Testis (tissue), 2 donors: ENCODE measurements at regions not wholly inside any gene's neighbourhood (a gene's known extent, or its start where the extent isn't known, plus 50 kb on each side); places are given as distances from the start of the nearest gene placed in this dataset.

Source experiments
- CTCF ChIP-seq, 3 experiments: fragments of 450-650 bp in 2 of 3; fragments of 200-600 bp in 1 of 3; sonication (generic) in 1 of 3; IDR thresholded peaks; one replicate each; pipeline ENCODE4 v1.5.1; 2016 to 2019; ENCODE audit warnings: antibody characterized with exemption in 3 of 3, mild to moderate bottlenecking in 2 of 3, moderate library complexity in 1 of 3
- POLR2A ChIP-seq: fragments of 450-650 bp; IDR thresholded peaks from one replicate; pipeline ENCODE4 v1.6.1; 2017; ENCODE audit warnings: antibody characterized with exemption, mild to moderate bottlenecking, moderate library complexity

- no peak for TF ChIP-seq CTCF (IDR thresholded peaks at IDR 0.05)
- TF ChIP-seq POLR2A = no peak
Observed at GRCh38 chr1:43036932-43037331, 78.3 kb upstream of the SLC2A1 start.
